ENCODE measurements at regions not wholly inside any gene's neighbourhood (a gene's known extent, or its start where the extent isn't known, plus 50 kb on each side); places are given as distances from the start of the nearest gene placed in this dataset.

DNA sequence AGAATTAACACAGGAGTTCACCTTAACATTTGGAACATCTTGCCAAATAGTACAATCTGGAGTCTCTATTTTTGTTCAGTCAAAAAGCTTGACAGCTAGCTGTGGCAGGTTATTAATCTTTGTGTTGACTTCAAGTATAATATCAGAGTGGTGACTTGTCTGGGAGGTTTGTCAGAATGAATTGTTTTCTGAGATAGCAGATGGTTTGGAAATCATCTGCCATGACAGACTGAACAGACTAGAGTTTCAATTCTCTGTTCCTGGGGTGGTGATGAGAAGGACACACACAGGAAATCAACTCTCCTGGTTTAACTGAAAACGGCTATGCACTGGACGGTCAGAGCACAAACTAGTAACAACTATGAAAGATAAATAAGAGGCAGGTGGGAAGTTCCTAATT, 203.3 kb upstream of the EMCN start:
- ATAC-seq: no peak
- DNase-seq: no peak
- TF ChIP-seq, protein P1, sequence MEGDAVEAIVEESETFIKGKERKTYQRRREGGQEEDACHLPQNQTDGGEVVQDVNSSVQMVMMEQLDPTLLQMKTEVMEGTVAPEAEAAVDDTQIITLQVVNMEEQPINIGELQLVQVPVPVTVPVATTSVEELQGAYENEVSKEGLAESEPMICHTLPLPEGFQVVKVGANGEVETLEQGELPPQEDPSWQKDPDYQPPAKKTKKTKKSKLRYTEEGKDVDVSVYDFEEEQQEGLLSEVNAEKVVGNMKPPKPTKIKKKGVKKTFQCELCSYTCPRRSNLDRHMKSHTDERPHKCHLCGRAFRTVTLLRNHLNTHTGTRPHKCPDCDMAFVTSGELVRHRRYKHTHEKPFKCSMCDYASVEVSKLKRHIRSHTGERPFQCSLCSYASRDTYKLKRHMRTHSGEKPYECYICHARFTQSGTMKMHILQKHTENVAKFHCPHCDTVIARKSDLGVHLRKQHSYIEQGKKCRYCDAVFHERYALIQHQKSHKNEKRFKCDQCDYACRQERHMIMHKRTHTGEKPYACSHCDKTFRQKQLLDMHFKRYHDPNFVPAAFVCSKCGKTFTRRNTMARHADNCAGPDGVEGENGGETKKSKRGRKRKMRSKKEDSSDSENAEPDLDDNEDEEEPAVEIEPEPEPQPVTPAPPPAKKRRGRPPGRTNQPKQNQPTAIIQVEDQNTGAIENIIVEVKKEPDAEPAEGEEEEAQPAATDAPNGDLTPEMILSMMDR (IDR thresholded peaks at IDR 0.05): no peak
- Histone ChIP-seq H3K9me3 (peaks cover 0 to 25% of the 10 kb centered on the region in 2 donors), H3K4me3 (no peak overlapping the region), H3K27me3 (no peaks in the 10 kb centered on the region), H3K4me1 (no peaks in the 10 kb centered on the region), H3K27ac (no peak overlapping the region), H3K36me3 (no peaks in the 10 kb centered on the region)
- intact Hi-C loops (cut with DNase I): no loop called here

DNA sequence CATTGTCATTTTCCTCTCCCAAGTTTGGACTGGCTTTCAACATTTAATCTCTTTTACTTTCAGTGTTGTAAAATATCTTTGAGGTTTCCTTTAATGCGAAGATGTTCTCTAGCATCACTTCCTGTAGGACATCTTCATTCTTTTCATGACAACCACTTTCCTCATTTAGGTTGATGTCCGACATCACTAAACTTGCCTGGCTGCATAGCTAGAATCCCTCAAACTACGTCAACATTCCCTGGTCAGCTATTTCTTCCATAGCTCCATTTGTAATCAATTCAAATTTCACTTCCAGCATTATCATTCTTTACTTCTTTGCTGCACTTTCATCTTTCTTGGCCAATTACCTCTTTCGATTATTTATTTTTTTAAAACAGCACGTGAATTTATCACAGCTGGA, 198.6 kb upstream of the EMCN start:
- no peak for DNase-seq
- no peaks in the 10 kb centered on the region for H3K4me1 ChIP-seq
- no peak overlapping the region for H3K27ac ChIP-seq
- H3K27me3 ChIP-seq: no peaks in the 10 kb centered on the region
- TF ChIP-seq, protein P1 (IDR thresholded peaks at IDR 0.05): no peak
- no peaks in the 10 kb centered on the region for H3K36me3 ChIP-seq
- no peak overlapping the region for H3K4me3 ChIP-seq
- ATAC-seq: no peak
- H3K9me3 ChIP-seq: peaks cover 0 to 23% of the 10 kb centered on the region in 2 donors
- intact Hi-C loops (cut with DNase I): no loop called here

DNA sequence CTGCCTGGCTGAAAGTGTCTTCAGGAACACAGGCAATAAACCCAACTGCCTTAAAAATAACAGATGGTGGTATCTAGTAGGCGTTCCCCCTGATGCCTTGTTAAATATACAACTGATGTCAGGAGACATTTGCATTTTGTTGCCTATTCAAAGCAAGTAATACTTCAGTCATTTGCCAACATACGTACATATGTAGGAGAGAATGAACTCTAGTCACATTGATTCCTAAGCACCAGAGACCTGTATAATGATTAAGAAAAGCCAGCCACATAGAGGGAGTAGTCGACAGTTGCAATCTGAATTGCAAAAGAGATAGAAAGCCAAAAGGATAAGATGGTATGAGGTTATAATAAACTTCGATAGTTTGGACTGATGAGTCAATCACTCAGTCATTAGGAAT, 191.0 kb upstream of the EMCN start:
- no peaks in the 10 kb centered on the region for H3K27me3 ChIP-seq
- DNase-seq (no peak), ATAC-seq (no peak)
- H3K4me3 ChIP-seq: no peak overlapping the region
- intact Hi-C loops (cut with DNase I): no loop called here
- TF ChIP-seq, protein P1 (IDR thresholded peaks at IDR 0.05): no peak
- H3K9me3 ChIP-seq: peaks cover 0 to 2% of the 10 kb centered on the region in 2 donors
- H3K36me3 ChIP-seq: no peaks in the 10 kb centered on the region
- no peaks in the 10 kb centered on the region for H3K4me1 ChIP-seq
- H3K27ac ChIP-seq: no peak overlapping the region

DNA sequence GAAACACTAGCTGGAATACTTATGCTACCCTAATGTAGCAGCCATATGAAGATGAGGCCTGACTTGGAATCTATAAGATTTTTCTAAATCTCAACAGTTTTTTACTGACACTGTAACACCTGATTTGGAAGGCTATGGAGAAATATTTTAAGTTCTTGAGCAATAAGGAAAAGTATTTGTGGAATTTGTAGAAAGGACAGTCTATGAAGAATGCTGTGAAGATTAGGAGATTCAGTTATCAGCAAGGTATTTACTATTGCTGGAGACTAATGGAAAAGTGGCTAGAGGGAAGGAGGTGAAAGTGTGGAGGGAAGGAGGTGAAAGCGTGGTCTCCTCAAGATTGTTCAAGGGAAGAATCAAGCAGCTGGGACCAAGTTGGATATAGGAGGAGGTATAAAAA, 190.0 kb upstream of the EMCN start:
- DNase-seq: no peak
- TF ChIP-seq, protein P1 (IDR thresholded peaks at IDR 0.05): no peak
- no peaks in the 10 kb centered on the region for H3K27me3 ChIP-seq
- H3K4me3 ChIP-seq: no peak overlapping the region
- H3K27ac ChIP-seq: no peak overlapping the region
- H3K4me1 ChIP-seq: no peaks in the 10 kb centered on the region
- intact Hi-C loops (cut with DNase I): no loop called here
- ATAC-seq: no peak
- H3K9me3 ChIP-seq: peaks cover 0 to 2% of the 10 kb centered on the region in 2 donors
- H3K36me3 ChIP-seq: no peaks in the 10 kb centered on the region

DNA sequence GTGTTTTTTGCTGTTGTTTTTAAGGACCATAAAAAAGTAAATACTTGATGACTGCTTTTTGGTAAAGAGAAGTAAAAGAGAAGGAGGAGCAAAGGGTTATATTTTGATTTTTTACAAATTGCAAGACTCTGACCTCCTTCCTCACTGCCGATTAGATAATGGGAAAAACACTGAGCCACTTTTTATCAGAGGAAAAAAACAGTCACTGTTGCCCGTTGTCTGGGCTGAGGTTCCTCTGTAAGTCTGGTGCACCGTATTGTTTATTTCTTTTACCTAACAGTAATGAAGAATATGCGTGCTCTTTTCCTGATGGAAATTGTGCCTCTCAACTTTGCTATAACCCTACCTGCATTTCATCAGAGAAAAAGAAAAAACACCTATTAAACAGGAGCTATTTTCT, 178.7 kb upstream of the EMCN start:
- intact Hi-C loops (cut with DNase I): no loop called here
- no peak for DNase-seq
- H3K4me3 ChIP-seq: no peak overlapping the region

More for the DNA sequence above, 178.7 kb upstream of the EMCN start:
- TF ChIP-seq, protein P1 (IDR thresholded peaks at IDR 0.05): no peak
- Histone ChIP-seq H3K36me3 (no peaks in the 10 kb centered on the region), H3K9me3 (no peaks in the 10 kb centered on the region), H3K27ac (no peak overlapping the region), H3K4me1 (no peaks in the 10 kb centered on the region), H3K27me3 (no peaks in the 10 kb centered on the region)
- no peak for ATAC-seq

All from left lung (tissue), 4 donors.